ENCODE measurements at regions not wholly inside any gene's neighbourhood (a gene's known extent, or its start where the extent isn't known, plus 50 kb on each side); places are given as distances from the start of the nearest gene placed in this dataset.

- in situ Hi-C loops (cut with MboI; ENCODE audit: low sequenced_read_pairs), result no loop called here
- H4K5ac ChIP-seq (ENCODE audit: low read depth, low read length), result no peak overlapping the region
- CTCF ChIA-PET, result interaction anchor here (0.6 kb wide), 1 partner anchor 191 kb away, joined by 3 read pairs; no protein-coding TSS in a partner anchor
- no peak overlapping the region for H4K91ac ChIP-seq (ENCODE audit: insufficient read depth, low read depth, low read length)
- no peak overlapping the region for H2AK9ac ChIP-seq (replicated peaks; ENCODE audit: low read depth, low read length, poor library complexity)
- no peak overlapping the region for H4K8ac ChIP-seq (ENCODE audit: low read depth in 2 of 2, low read length in 2 of 2)
- no peak overlapping the region for H3K27ac ChIP-seq (ENCODE audit: insufficient read depth, low read length)
- H3K4ac ChIP-seq (ENCODE audit: low read depth, low read length), result no peak overlapping the region
- no peak overlapping the region for H2AFZ ChIP-seq (replicated peaks; ENCODE audit: low read length, poor library complexity)
- H2BK15ac ChIP-seq (ENCODE audit: low read depth, low read length), result no peak overlapping the region
- no peak for DNase-seq
- H3K23ac ChIP-seq (ENCODE audit: low read depth, low read length), result no peak overlapping the region
- H3K56ac ChIP-seq (ENCODE audit: extremely low read depth, insufficient read depth, low read length), result no peak overlapping the region
- H3K18ac ChIP-seq (ENCODE audit: low read depth, low read length), result no peak overlapping the region
- dilution Hi-C loops (cut with HindIII; ENCODE audit: low sequenced_read_pairs, unreplicated experiment), result no loop called here
- no peaks in the 10 kb centered on the region for H3K9me1 ChIP-seq (ENCODE audit: insufficient read depth, low read length)
- POLR2A ChIA-PET (ENCODE audit: unreplicated experiment), result no interaction called here
- no peak overlapping the region for H2AK5ac ChIP-seq (ENCODE audit: low read depth, low read length)
- H3K36me3 ChIP-seq (ENCODE audit: control insufficient read depth, insufficient read depth, low read length), result no peaks in the 10 kb centered on the region
- 75% methylated on average over 2 of the region's 6 CpGs; no CpG with 5 or more reads in 1 of the 2 experiments for WGBS, 2 experiments (ENCODE audit: extremely low coverage in 2 of 2, insufficient read length in 1 of 2)
- no peak overlapping the region for H2BK5ac ChIP-seq (ENCODE audit: low read depth, low read length, poor library complexity, severe bottlenecking)
- H4K20me1 ChIP-seq (ENCODE audit: insufficient read depth, low read length), result no peaks in the 10 kb centered on the region
- no peak overlapping the region for H3K9ac ChIP-seq (ENCODE audit: low read depth, low read length)
- no TSS peak for BruUV-seq (replicated peaks)
- no peak for ATAC-seq (ENCODE audit: low read depth)
- H3K27me3 ChIP-seq (ENCODE audit: control insufficient read depth, insufficient read depth, low read length), result 0 out of 2 replicates have a peak, but pooled peaks cover 2% of the 10 kb centered on the region
- no peaks in the 10 kb centered on the region for H3K9me3 ChIP-seq (ENCODE audit: control insufficient read depth, insufficient read depth, low read length)
- intact Hi-C loops (cut with micrococcal nuclease), result no loop called here
- H3K4me1 ChIP-seq (ENCODE audit: control insufficient read depth, insufficient read depth, low read length), result no peaks in the 10 kb centered on the region
- H2BK20ac ChIP-seq (ENCODE audit: low read depth, low read length), result no peak overlapping the region
- no peaks in the 10 kb centered on the region for H3K79me1 ChIP-seq (ENCODE audit: low read depth in 1 of 2, low read length in 2 of 2)
- H3K14ac ChIP-seq (replicated peaks; ENCODE audit: low read depth, low read length), result no peak overlapping the region
- no peak overlapping the region for H3K4me2 ChIP-seq (ENCODE audit: low read depth, low read length)
- TF ChIP-seq RFX5 (IDR thresholded peaks at IDR 0.05; ENCODE audit: low read depth, low read length) (no peak), MXI1 (IDR thresholded peaks at IDR 0.05; ENCODE audit: borderline replicate concordance, low read depth, low read length) (no peak), RCOR1 (IDR thresholded peaks at IDR 0.05; ENCODE audit: insufficient replicate concordance, low read length) (no peak), NFE2L2 (IDR thresholded peaks at IDR 0.05; ENCODE audit: low read depth, low read length) (no peak), CTCF (conservative IDR thresholded peaks at IDR 0.05; ENCODE audit: low read depth, low read length) (no peak), RAD21 (IDR thresholded peaks at IDR 0.05; ENCODE audit: low read length) (no peak), POLR2A (IDR thresholded peaks at IDR 0.05; ENCODE audit: low read depth, low read length) (no peak), MAFK (IDR thresholded peaks at IDR 0.05; ENCODE audit: low read depth, low read length) (no peak)
- no peak overlapping the region for H3K4me3 ChIP-seq (ENCODE audit: insufficient read depth, low read depth, low read length)
- no peak overlapping the region for H2BK120ac ChIP-seq (ENCODE audit: low read depth, low read length)
Measured at GRCh38 chr1:116208136-116208535, 96.9 kb downstream of the MAB21L3 start.
